Fibroblast of lung (primary cell): ENCODE measurements at regions not wholly inside any gene's neighbourhood (a gene's known extent, or its start where the extent isn't known, plus 50 kb on each side); places are given as distances from the start of the nearest gene placed in this dataset.

Experiments
- DNase-seq, 2 donors: peaks; one replicate each; pipeline versions ENCODE4 v3.0.0 to v3.0.0-alpha.2; 2010; ENCODE audit warnings: low read depth in 2 of 2
- H2AFZ ChIP-seq: 2 replicates; pipeline ENCODE4 v1.5.1; 2012; ENCODE audit warnings: low read length, control low read depth, inconsistent platforms
- H3K27ac ChIP-seq: 2 replicates; pipeline ENCODE4 v1.5.1; 2011; ENCODE audit warnings: low read length, control low read depth; ENCODE audit not compliant: insufficient read depth
- H3K27me3 ChIP-seq: 2 replicates; pipeline ENCODE4 v1.5.1; 2011; ENCODE audit warnings: mild to moderate bottlenecking, low read length; ENCODE audit not compliant: control insufficient read depth, insufficient read depth
- H3K36me3 ChIP-seq: 2 replicates; pipeline ENCODE4 v1.5.1; 2011; ENCODE audit warnings: low read length; ENCODE audit not compliant: control insufficient read depth, insufficient read depth
- H3K4me1 ChIP-seq: 2 replicates; pipeline ENCODE4 v1.5.1; 2011; ENCODE audit warnings: low read length; ENCODE audit not compliant: control insufficient read depth, insufficient read depth; ENCODE audit errors: extremely low read depth
- H3K4me2 ChIP-seq: 2 replicates; pipeline ENCODE4 v1.5.1; 2011; ENCODE audit warnings: low read length, control low read depth; ENCODE audit not compliant: insufficient read depth; ENCODE audit errors: extremely low read depth
- H3K4me3 ChIP-seq, 4 experiments: fragments of 200-600 bp in 1 of 4; sonication (generic) in 1 of 4; replicated peaks in 1 of 4; 2 replicates each; pipeline ENCODE4 v1.5.1; 2011 to 2016; ENCODE audit warnings: low read length in 4 of 4, low read depth in 3 of 4, mild to moderate bottlenecking in 3 of 4, control low read depth in 2 of 4, inconsistent platforms in 1 of 4, mixed read lengths in 1 of 4; ENCODE audit not compliant: insufficient read depth in 1 of 4; ENCODE audit errors: control extremely low read depth in 1 of 4
- H3K79me2 ChIP-seq: 2 replicates; pipeline ENCODE4 v1.5.1; 2012; ENCODE audit warnings: mild to moderate bottlenecking, low read length, inconsistent platforms; ENCODE audit not compliant: control insufficient read depth, insufficient read depth
- H3K9ac ChIP-seq: 2 replicates; pipeline ENCODE4 v1.5.1; 2011; ENCODE audit warnings: mild to moderate bottlenecking, low read length, control low read depth; ENCODE audit not compliant: insufficient read depth
- H3K9me3 ChIP-seq: 2 replicates; pipeline ENCODE4 v1.5.1; 2012; ENCODE audit warnings: low read depth, low read length; ENCODE audit not compliant: control insufficient read depth, insufficient read depth
- H4K20me1 ChIP-seq: 2 replicates; pipeline ENCODE4 v1.5.1; 2011; ENCODE audit warnings: low read length; ENCODE audit not compliant: control insufficient read depth, insufficient read depth; ENCODE audit errors: extremely low read depth
- CTCF ChIP-seq, 2 donors: IDR thresholded peaks in 1 of 2; conservative IDR thresholded peaks in 1 of 2; 1 replicate in 1 of 2; 2 replicates in 1 of 2; pipeline ENCODE4 v1.5.1; 2011 to 2012; ENCODE audit warnings: low read length in 2 of 2, control low read depth in 1 of 2, inconsistent platforms in 1 of 2, low read depth in 1 of 2, mild to moderate bottlenecking in 1 of 2
- EZH2 ChIP-seq: IDR thresholded peaks from 2 replicates; pipeline ENCODE4 v1.5.1; 2012; ENCODE audit warnings: low read length, control low read depth, mild to moderate bottlenecking; ENCODE audit errors: missing control alignments

DNA sequence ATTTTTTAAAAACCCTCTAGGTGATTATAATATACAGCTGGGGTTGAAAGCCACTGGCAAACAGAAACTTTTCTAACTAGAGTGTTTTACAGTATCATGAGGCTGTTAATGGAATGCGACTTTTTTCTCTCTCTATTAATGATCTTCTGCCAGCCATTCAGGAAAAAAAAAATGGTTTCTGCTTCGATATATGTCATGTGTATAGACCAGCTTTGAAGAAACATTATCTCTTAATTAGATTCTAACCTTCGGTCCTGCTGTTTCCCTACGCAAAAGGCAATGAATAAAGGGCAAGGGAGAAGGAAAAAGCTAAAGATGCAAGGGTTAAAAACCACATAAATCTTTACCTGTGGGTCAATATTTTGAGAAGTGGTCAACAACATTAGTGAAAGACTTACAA, 1662.1 kb upstream of the TENM3 start:
- no peaks in the 10 kb centered on the region for H3K79me2 ChIP-seq
- TF ChIP-seq EZH2 (no peak), CTCF (conservative IDR thresholded peaks at IDR 0.05 in 1 of 2, IDR thresholded peaks at IDR 0.05 in 1 of 2; ENCODE audit: low read depth in 1 of 2, low read length in 2 of 2) (no peak)
- H4K20me1 ChIP-seq: no peaks in the 10 kb centered on the region
- no peaks in the 10 kb centered on the region for H3K4me1 ChIP-seq
- H3K27ac ChIP-seq: no peak overlapping the region
- no peaks in the 10 kb centered on the region for H3K9me3 ChIP-seq
- H3K36me3 ChIP-seq: no peaks in the 10 kb centered on the region
- no peak overlapping the region for H3K4me2 ChIP-seq
- no peak overlapping the region for H3K4me3 ChIP-seq
- no peak overlapping the region for H2AFZ ChIP-seq
- DNase-seq: no peak
- no peaks in the 10 kb centered on the region for H3K27me3 ChIP-seq
- no peak overlapping the region for H3K9ac ChIP-seq

- no peaks in the 10 kb centered on the region for H3K36me3 ChIP-seq
- no peak overlapping the region for H3K4me3 ChIP-seq
- no peak overlapping the region for H3K9ac ChIP-seq
- TF ChIP-seq EZH2 (no peak), CTCF (conservative IDR thresholded peaks at IDR 0.05 in 1 of 2, IDR thresholded peaks at IDR 0.05 in 1 of 2; ENCODE audit: low read depth in 1 of 2, low read length in 2 of 2) (no peak)
- H3K79me2 ChIP-seq: no peaks in the 10 kb centered on the region
- no peak overlapping the region for H3K4me2 ChIP-seq
- H3K27me3 ChIP-seq: no peaks in the 10 kb centered on the region
- H4K20me1 ChIP-seq: no peaks in the 10 kb centered on the region
- H2AFZ ChIP-seq: no peak overlapping the region
- H3K27ac ChIP-seq: no peak overlapping the region
- DNase-seq: no peak
- no peaks in the 10 kb centered on the region for H3K9me3 ChIP-seq
- no peaks in the 10 kb centered on the region for H3K4me1 ChIP-seq
These were observed 1655.8 kb upstream of the TENM3 start for GRCh38 chr4:180587379-180587778.

GRCh38 chr4:180589575-180589974, 1653.6 kb upstream of the TENM3 start:
- no peak overlapping the region for H3K27ac ChIP-seq
- H3K4me1 ChIP-seq: no peaks in the 10 kb centered on the region
- H3K4me2 ChIP-seq: no peak overlapping the region
- TF ChIP-seq EZH2 (no peak), CTCF (conservative IDR thresholded peaks at IDR 0.05 in 1 of 2, IDR thresholded peaks at IDR 0.05 in 1 of 2; ENCODE audit: low read depth in 1 of 2, low read length in 2 of 2) (no peak)
- H4K20me1 ChIP-seq: no peaks in the 10 kb centered on the region
- no peak for DNase-seq
- H3K79me2 ChIP-seq: no peaks in the 10 kb centered on the region
- H3K9ac ChIP-seq: no peak overlapping the region
- H3K9me3 ChIP-seq: no peaks in the 10 kb centered on the region
- H3K36me3 ChIP-seq: no peaks in the 10 kb centered on the region
- no peak overlapping the region for H3K4me3 ChIP-seq
- H3K27me3 ChIP-seq: no peaks in the 10 kb centered on the region
- no peak overlapping the region for H2AFZ ChIP-seq
